CD14-positive monocyte (primary cell): ENCODE measurements at regions not wholly inside any gene's neighbourhood (a gene's known extent, or its start where the extent isn't known, plus 50 kb on each side); places are given as distances from the start of the nearest gene placed in this dataset.

ENCODE experiments used
- DNase-seq, 3 donors: peaks; one replicate each; pipeline ENCODE4 v3.0.0-alpha.2; 2011 to 2022
- H2AFZ ChIP-seq: 2 replicates; pipeline ENCODE4 v1.6.0; 2012; ENCODE audit warnings: mild to moderate bottlenecking, low read depth, low read length, inconsistent platforms; ENCODE audit not compliant: insufficient read depth, poor library complexity, severe bottlenecking
- H3K27ac ChIP-seq, 2 donors: 1 replicate in 1 of 2; 2 replicates in 1 of 2; pipeline ENCODE4 v1.5.1; 2012 to 2013; ENCODE audit warnings: low read length in 2 of 2, control low read depth in 1 of 2, inconsistent platforms in 1 of 2, low read depth in 1 of 2, mild to moderate bottlenecking in 1 of 2
- H3K27me3 ChIP-seq, 2 donors: one replicate each; pipeline versions ENCODE4 v1.6.0 to v1.6.1; 2011 to 2013; ENCODE audit warnings: low read length in 2 of 2; ENCODE audit not compliant: control insufficient read depth in 2 of 2, insufficient read depth in 2 of 2
- H3K36me3 ChIP-seq, 2 donors: replicated peaks in 1 of 2; 1 replicate in 1 of 2; 2 replicates in 1 of 2; pipeline versions ENCODE4 v1.5.1 to v1.6.1; 2012 to 2013; ENCODE audit warnings: low read length in 2 of 2, control low read depth in 1 of 2, inconsistent platforms in 1 of 2, mild to moderate bottlenecking in 1 of 2; ENCODE audit not compliant: insufficient read depth in 2 of 2, control insufficient read depth in 1 of 2
- H3K4me1 ChIP-seq, 2 donors: 1 replicate in 1 of 2; 2 replicates in 1 of 2; pipeline versions ENCODE4 v1.5.1 to v1.6.1; 2012 to 2013; ENCODE audit warnings: low read length in 2 of 2, control low read depth in 1 of 2, inconsistent platforms in 1 of 2, mild to moderate bottlenecking in 1 of 2, moderate library complexity in 1 of 2; ENCODE audit not compliant: insufficient read depth in 2 of 2, control insufficient read depth in 1 of 2
- H3K4me2 ChIP-seq: replicated peaks from 2 replicates; pipeline ENCODE3; 2012; ENCODE audit warnings: low read length, moderate library complexity, mild to moderate bottlenecking; ENCODE audit not compliant: poor library complexity, severe bottlenecking; ENCODE audit errors: extremely low read depth
- H3K4me3 ChIP-seq, 3 experiments: fragments of 200-600 bp in 1 of 3; sonication (generic) in 1 of 3; replicated peaks in 1 of 3; 1 replicate in 2 of 3; 2 replicates in 1 of 3; pipeline ENCODE4 v1.5.1; 2011 to 2013; ENCODE audit warnings: low read length in 3 of 3, mild to moderate bottlenecking in 3 of 3, control low read depth in 2 of 3, low read depth in 2 of 3, inconsistent platforms in 1 of 3, moderate library complexity in 1 of 3
- H3K79me2 ChIP-seq: 2 replicates; pipeline ENCODE4 v1.6.0; 2012; ENCODE audit warnings: mild to moderate bottlenecking, control low read depth, inconsistent platforms, low read length, moderate library complexity; ENCODE audit not compliant: insufficient read depth
- H3K9ac ChIP-seq: 2 replicates; pipeline ENCODE4 v1.6.0; 2017; ENCODE audit warnings: low read length, mild to moderate bottlenecking; ENCODE audit not compliant: insufficient read depth, poor library complexity, severe bottlenecking
- H3K9me3 ChIP-seq, 2 donors: replicated peaks in 1 of 2; 1 replicate in 1 of 2; 2 replicates in 1 of 2; pipeline versions ENCODE4 v1.5.1 to v1.6.1; 2012 to 2013; ENCODE audit warnings: low read length in 2 of 2, control low read depth in 1 of 2; ENCODE audit not compliant: control insufficient read depth in 1 of 2, insufficient read depth in 1 of 2
- H4K20me1 ChIP-seq: 2 replicates; pipeline ENCODE4 v1.6.0; 2012; ENCODE audit warnings: mild to moderate bottlenecking, low read length, control low read depth, moderate library complexity; ENCODE audit not compliant: insufficient read depth
- H3K27ac Mint-ChIP-seq, 7 donors: one replicate each; pipeline ENCODE4 v1.8.0; 2020; ENCODE audit warnings: mild to moderate bottlenecking in 7 of 7, mixed read lengths in 7 of 7, moderate library complexity in 6 of 7, inconsistent platforms in 2 of 7
- H3K27me3 Mint-ChIP-seq, 3 donors: one replicate each; pipeline ENCODE4 v1.8.0; 2021 to 2022; ENCODE audit warnings: low read depth in 3 of 3, mild to moderate bottlenecking in 3 of 3, mixed read lengths in 3 of 3, moderate library complexity in 3 of 3, inconsistent platforms in 1 of 3
- H3K36me3 Mint-ChIP-seq, 2 donors: one replicate each; pipeline ENCODE4 v1.8.0; 2020; ENCODE audit warnings: mixed read lengths in 2 of 2, inconsistent platforms in 1 of 2, mild to moderate bottlenecking in 1 of 2
- H3K4me1 Mint-ChIP-seq: one replicate; pipeline ENCODE4 v1.8.0; 2020; ENCODE audit warnings: mild to moderate bottlenecking, mixed read lengths
- H3K4me3 Mint-ChIP-seq, 2 donors: one replicate each; pipeline ENCODE4 v1.8.0; 2020; ENCODE audit warnings: mild to moderate bottlenecking in 2 of 2, mixed read lengths in 2 of 2, moderate library complexity in 1 of 2
- H3K9me3 Mint-ChIP-seq, 7 donors: one replicate each; pipeline ENCODE4 v1.8.0; 2020 to 2022; ENCODE audit warnings: mixed read lengths in 7 of 7, mild to moderate bottlenecking in 6 of 7, moderate library complexity in 6 of 7, inconsistent platforms in 2 of 7
- WGBS: methylation state at CpG from one replicate; pipeline ENCODE4 v1.1.5; 2013; ENCODE audit warnings: missing lambda C conversion rate; ENCODE audit not compliant: insufficient coverage; 5-methylcytosine and 5-hydroxymethylcytosine counted together
- intact Hi-C, 2 donors: fragments of 100-400 bp; cut with micrococcal nuclease; formaldehyde crosslinking; loops; one replicate each; pipeline versions ENCODE4 v1.15.0 to v1.15.1; 2023
- TF ChIP-seq, protein P1 (sequence below): fragments of 200-600 bp; IDR thresholded peaks from one replicate; pipeline ENCODE4 v1.8.0; 2022; ENCODE audit warnings: antibody characterized with exemption, mild to moderate bottlenecking

DNA sequence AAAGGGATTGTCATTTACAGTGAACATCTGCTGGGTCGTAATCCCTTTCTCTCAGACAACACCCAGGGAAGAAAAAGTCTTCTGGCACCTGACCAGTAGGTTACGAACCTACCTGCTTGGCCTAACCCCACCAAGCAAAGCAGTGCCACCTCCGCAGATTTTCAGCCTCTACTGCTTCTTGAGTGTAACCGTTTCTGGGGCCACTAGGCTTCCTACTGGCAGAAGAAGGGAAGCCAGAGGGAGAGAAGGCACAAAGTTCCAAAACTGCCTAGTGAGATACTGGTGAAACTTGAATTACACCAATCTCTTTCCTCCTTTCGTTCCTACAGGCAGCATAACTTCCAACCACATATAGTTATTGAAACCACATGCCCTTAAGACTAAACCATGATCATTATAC lies 383.6 kb downstream of the BCAT1 start:
- peak overlapping the region in 1 of 2 donors; percentile 48 for H3K4me3 Mint-ChIP-seq
- H3K4me1 ChIP-seq: peaks cover 14 to 18% of the 10 kb centered on the region in 2 donors
- WGBS: 100% methylated on average over 1 of the region's 5 CpGs

DNA sequence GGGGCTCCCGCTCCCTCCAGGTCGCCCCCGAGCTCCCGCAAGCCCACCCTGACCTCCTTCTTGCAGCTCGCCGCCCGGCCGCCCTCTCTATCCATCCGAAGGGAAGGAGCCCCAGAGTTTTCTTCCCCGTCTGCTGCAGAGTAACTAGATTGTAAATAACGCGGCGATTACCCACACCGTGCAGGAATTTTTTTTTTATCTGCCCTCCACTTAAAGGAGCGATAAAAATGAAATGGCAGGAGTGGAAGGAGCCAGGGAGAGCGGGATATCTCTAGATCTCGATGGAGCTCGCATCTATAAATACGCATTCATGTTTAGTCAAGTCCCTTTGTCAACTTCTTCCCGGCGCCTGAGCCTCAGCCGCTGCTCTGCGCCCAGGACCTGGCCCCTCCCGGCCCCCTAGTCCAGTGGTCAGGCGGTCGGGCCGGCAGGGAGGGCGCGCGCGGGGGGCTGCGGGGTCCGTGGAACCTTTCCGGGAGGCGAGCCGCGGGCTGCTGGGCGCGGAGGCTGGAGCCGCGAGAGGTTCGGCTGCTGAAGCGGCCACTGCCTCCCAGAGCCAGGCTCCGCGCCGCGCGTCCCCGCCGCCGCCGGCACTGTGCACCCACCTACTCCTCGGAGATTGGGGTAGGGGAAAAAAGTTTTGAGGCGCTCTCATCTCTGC lies 386.0 kb downstream of the BCAT1 start:
- Histone ChIP-seq H3K4me1 (peaks cover 14 to 18% of the 10 kb centered on the region in 2 donors), H3K36me3 (no peaks in the 10 kb centered on the region), H3K9ac (peak overlapping the region; percentile 17), H3K4me3 (peak overlapping the region; percentile 17 to 89 (median 56)), H3K27ac (no peak overlapping the region), H3K4me2 (peak overlapping the region; percentile 99), H3K9me3 (no peaks in the 10 kb centered on the region), H3K79me2 (no peaks in the 10 kb centered on the region), H2AFZ (peak overlapping the region; percentile 66), H3K27me3 (peaks cover 47 to 72% of the 10 kb centered on the region in 2 donors), H4K20me1 (no peaks in the 10 kb centered on the region)
- Mint-ChIP-seq H3K4me3 (peak overlapping the region; percentile 84 to 96), H3K27ac (no peak overlapping the region), H3K4me1 (peaks cover 27% of the 10 kb centered on the region), H3K9me3 (peaks cover 0 to 20% (median 12%) of the 10 kb centered on the region in 7 donors), H3K36me3 (peaks cover 3 to 11% of the 10 kb centered on the region in 2 donors), H3K27me3 (peaks cover 42 to 75% (median 61%) of the 10 kb centered on the region in 3 donors)
- WGBS: 0% methylated on average over 43 of the region's 54 CpGs
- peak in 1 of 3 donors; percentile 8 for DNase-seq
- intact Hi-C loops: loop anchor here in 1 of 2 donors (10.0 kb wide), 1 partner anchor 162 kb away; no protein-coding TSS in a partner anchor
- TF ChIP-seq, protein P1, sequence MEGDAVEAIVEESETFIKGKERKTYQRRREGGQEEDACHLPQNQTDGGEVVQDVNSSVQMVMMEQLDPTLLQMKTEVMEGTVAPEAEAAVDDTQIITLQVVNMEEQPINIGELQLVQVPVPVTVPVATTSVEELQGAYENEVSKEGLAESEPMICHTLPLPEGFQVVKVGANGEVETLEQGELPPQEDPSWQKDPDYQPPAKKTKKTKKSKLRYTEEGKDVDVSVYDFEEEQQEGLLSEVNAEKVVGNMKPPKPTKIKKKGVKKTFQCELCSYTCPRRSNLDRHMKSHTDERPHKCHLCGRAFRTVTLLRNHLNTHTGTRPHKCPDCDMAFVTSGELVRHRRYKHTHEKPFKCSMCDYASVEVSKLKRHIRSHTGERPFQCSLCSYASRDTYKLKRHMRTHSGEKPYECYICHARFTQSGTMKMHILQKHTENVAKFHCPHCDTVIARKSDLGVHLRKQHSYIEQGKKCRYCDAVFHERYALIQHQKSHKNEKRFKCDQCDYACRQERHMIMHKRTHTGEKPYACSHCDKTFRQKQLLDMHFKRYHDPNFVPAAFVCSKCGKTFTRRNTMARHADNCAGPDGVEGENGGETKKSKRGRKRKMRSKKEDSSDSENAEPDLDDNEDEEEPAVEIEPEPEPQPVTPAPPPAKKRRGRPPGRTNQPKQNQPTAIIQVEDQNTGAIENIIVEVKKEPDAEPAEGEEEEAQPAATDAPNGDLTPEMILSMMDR: no peak

More for the DNA sequence above, 383.6 kb downstream of the BCAT1 start:
- no peak for DNase-seq
- Mint-ChIP-seq H3K27ac (no peak overlapping the region), H3K4me1 (peaks cover 27% of the 10 kb centered on the region), H3K9me3 (peaks cover 0 to 20% (median 12%) of the 10 kb centered on the region in 7 donors), H3K36me3 (peaks cover 3 to 11% of the 10 kb centered on the region in 2 donors), H3K27me3 (peaks cover 37 to 63% (median 53%) of the 10 kb centered on the region in 3 donors)
- Histone ChIP-seq H3K79me2 (no peaks in the 10 kb centered on the region), H2AFZ (no peak overlapping the region), H3K4me2 (no peak overlapping the region), H3K27me3 (peaks cover 39 to 65% of the 10 kb centered on the region in 2 donors), H4K20me1 (no peaks in the 10 kb centered on the region), H3K27ac (no peak overlapping the region), H3K36me3 (no peaks in the 10 kb centered on the region), H3K4me3 (no peak overlapping the region), H3K9ac (no peak overlapping the region), H3K9me3 (no peaks in the 10 kb centered on the region)
- intact Hi-C loops: loop anchor here in 1 of 2 donors (10.0 kb wide), 1 partner anchor 160 kb away; no protein-coding TSS in a partner anchor
- TF ChIP-seq, protein P1: no peak
